Brain pericyte (primary cell): ENCODE measurements at regions not wholly inside any gene's neighbourhood (a gene's known extent, or its start where the extent isn't known, plus 50 kb on each side); places are given as distances from the start of the nearest gene placed in this dataset.
"Not testable (repeated sequence)": the region's sequence is repeated elsewhere in the genome, so short reads cannot be mapped to it uniquely, and the experiment has no call there.

Experiments
- DNase-seq: peaks from one replicate; pipeline ENCODE4 v3.0.0-alpha.2; 2012; ENCODE audit warnings: low read depth, low spot score

DNA sequence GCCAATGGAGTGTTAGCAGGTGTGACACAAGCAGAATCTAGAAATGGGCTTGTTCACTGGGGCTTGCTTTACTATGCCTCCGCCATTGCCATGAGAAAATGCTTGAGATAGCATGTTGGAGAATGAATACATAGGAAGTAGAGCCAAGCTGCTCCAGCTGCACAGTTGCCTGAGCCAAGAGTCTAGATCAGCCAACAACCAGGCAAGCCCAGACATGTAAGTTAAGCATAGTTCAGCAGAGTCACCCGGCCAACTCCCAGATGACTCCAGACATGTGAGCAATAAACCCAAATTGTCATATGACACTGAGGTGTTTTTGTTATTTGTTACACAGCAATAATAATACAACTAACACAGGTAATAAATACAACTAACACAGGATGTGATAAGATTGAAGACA, 167.9 kb downstream of the HAO1 start:
- DNase-seq, result no peak

DNA sequence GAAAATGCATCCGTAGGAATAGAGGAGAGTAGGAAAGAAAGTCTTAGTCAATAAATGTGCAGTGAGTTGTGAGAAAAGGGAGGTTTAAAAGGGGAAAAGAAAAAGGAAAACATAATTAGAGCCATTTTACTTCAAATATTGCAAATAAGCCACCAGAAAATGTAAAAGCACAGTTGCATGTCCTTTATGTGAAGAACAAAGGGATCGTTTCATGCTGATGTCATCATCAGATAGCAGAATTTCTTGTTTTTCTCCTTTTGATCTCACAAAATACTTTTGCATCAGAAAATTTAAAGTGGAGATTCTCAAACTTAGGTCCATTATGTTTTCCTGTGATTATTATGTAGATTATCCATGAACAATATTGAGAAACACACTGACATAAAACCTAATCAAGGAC, 166.7 kb downstream of the HAO1 start:
- no peak for DNase-seq

DNA sequence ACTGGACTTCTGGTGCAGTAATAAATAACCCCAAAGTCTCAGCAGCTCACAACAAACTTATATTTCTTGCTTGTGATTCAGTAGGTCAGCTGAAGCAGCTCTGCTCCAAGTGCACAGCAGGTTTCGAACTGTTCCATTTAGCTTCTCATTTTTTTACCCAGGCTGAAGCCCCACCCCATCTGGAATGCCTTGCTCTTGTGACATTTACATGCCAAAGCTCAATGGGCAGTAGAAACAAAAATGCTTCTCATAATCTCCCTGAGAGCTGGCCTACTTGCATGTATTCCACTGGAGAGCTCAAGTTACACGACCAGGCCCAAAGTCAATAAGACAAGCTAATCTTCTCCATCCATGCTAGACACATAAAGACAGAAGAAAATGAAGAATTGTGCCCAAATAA, 165.2 kb downstream of the HAO1 start:
- DNase-seq, result peak; percentile 3

DNA sequence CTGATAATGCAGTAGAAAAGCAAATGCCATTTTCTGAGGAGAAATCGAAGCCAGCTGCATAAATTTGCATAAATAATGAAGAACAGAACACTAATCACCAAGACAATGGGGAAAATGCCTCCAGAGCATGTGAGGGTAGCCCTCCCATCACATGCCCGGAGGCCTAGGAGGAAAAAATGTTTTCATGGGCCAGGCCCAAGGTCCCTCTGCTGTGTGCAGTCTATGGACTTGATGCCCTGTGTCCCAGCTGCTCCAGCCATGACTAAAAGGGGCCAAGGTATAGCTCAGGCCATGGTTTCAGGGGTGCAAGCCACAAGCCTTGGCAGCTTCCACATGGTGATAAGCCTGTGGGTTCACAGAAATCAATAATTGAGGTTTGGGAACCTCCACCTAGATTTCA, 164.1 kb downstream of the HAO1 start:
- DNase-seq, result no peak

DNA sequence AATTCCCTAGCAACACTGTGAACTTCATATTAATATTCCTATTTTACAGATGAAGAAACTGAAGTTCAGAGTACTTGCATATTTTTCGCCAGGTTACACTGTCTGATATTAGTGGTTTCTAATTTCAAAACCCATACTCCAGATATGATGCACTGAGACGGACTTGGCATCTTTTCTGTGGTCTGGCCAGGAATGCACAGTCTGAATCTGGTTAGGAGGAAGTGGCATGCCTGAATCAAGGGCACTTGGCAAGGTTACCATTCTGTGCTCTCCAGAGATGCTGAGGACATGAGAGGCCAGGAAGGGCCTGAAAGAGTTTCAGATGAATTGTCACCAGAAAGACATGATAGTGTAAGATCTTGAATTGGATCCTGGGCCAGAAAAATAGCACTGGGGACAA, 150.1 kb downstream of the HAO1 start:
- no peak for DNase-seq

DNA sequence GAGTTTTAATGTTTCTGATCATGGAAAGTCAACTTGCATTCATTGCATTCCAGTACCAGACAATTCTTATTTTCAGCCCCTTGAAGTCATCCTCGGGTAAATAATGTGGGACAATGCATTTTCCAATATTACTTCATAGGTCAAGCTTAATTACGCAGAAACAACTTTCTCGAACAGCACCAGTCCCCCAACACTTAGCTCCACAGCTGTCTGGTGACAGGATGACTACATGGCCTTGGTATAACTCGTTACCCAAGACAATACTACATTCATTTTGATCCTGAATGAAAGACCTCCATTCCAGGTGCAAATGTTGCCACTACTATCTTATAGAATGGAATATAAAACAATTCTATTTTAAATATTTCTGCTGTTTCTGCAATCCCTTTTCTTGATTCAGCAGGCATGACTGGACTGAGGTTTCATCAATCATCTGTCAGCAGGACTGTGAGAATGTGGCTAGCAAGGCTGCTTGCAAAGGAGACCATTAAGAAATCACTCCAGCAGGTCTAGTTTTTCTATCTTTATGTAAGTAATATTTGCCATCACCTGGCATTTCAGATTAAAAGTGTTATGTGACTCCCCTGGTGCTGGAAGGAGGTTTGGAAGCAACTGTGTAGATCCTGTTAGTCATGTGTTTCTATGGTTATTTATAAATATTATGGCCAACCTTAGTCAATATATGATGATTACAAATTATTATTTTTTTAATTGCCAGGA, 147.9 kb downstream of the HAO1 start:
- DNase-seq, result no peak

DNA sequence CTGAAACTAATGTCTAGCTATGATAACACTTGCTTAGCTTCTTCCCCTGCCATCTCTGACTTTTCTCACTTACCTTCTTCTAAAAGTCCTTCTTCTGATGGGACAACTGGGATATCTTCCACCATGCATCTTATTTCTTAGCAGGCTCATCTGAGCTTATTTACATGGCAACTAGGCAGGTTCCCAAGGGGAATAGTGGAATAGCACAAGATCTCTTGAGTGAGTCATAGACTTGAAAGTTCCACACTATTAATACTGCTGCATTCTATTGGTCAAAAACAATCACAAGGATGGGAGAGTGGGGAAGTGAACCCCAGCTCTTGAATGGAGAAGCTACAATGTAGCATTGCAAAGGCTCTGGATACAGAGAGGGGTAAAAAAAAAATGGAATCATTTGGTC, 142.1 kb downstream of the HAO1 start:
- no peak for DNase-seq

DNA sequence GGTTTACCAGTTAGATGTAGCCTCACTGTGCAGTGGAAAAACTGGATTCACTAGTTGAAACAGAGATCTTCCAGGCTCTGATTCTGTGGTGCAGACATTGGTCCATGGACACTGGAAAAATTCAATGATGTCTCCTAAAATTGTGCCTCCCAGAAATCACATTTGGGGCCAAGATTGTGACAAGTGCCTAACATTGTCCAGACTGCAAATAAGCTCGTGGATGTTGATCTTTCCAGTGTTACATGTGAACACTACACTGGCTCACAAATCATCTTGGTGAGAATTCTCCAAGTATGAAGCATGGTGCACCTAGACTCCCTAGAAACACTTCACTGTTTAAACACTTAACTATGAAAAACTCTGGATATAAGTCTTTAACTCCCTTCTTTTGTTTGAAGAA, 140.4 kb downstream of the HAO1 start:
- DNase-seq, result no peak

DNA sequence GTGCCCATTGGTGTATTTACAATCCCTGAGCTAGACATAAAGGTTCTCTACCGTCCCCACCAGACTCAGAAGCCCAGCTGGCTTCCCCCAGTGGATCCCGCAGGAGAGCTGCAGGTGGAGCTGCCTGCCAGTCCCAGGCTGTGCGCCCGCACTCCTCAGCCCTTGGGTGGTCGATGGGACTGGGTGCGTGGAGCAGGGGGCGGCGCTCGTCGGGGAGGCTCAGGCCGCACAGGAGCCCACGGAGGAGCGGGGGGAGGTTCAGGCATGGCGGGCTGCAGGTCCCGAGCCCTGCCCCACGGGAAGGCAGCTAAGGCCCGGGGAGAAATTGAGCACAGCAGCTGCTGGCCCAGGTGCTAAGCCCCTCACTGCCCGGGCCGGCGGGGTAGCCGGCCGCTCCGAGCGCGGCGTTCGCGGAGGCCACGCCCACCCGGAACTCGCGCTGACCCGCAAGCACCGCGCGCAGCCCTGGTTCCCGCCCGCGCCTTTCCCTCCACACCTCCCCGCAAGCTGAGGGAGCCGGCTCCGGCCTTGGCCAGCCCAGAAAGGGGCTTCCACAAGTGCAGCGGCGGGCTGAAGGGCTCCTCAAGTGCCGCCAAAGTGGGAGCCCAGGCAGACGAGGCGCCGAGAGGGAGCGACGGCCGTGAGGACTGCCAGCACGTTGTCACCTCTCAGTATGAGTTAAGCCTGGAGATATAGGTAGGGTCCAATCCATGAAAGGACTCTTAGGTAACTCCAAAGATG, 136.7 kb downstream of the HAO1 start:
- DNase-seq, result not testable (repeated sequence)

DNA sequence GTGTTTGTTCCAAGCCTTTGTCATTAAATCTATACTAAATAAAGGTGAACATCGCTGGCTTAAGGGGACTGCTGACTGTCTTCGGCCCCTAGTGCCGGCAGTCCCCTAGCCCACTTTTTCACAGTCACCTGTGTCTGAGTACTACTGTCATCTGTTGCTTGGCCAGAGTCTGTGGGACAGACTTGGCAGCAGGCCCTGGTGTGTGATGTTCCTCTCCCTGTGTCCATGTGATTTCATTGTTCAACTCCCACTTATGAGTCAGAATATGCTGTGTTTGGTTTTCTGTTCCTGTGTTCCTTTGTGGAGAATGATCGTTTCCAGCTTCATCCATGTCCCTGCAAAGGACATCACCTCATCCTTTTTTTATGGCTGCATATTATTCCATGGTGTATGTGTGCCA, 133.4 kb downstream of the HAO1 start:
- no peak for DNase-seq

DNA sequence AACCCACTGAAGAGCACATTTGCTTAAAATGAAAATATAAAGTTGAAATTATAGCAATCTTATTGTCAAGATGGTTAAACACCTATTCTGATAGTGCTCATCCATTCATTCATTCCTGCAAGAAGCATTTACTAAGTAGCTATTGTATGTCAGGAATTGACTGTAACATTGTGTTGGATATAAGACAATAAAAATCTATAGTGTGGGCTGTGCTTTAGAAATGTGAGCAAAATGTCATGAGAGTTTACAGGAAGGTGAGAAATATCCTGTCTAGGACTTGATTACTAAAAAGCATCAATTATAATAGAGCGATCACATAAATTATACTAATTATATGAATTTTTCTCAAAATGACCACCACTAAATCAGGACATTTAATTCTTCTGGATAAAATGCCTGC, 123.0 kb downstream of the HAO1 start:
- no peak for DNase-seq

DNA sequence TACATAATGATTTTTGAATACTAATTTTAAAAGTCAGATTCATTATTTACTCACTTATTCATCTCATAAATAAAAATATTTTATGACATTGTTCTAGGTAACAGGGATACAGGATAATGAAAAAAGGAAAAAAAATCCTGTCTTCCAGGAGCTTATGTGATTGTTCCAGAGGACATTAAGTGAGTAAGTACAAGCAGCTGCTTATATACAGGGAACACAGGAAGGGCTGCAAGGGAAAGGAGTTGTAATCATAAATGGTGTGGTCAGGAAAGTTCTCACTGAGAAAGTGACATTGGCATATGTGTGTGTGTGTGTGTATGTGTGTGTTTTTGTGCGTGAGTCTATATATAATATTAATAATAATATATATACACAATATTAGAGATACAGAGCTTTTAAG, 121.8 kb downstream of the HAO1 start:
- no peak for DNase-seq

DNA sequence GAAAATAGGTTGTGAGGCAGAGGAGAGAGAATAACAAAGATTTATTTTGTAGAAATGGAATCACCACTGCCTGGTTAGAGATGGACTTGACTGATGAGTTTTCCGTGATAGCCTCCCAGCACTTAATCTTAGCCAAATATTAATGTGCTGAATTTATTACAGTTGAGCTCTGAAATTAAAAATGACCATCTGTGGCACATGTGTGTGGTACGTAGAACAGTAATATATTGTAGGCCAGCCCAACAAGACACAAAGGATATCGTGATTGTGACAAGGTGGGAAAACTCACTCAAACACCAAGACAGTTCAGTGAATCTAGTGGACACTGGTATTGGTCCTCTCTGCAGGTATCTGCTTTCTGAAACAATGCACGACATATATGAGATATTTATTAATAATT, 119.4 kb downstream of the HAO1 start:
- DNase-seq, result no peak

DNA sequence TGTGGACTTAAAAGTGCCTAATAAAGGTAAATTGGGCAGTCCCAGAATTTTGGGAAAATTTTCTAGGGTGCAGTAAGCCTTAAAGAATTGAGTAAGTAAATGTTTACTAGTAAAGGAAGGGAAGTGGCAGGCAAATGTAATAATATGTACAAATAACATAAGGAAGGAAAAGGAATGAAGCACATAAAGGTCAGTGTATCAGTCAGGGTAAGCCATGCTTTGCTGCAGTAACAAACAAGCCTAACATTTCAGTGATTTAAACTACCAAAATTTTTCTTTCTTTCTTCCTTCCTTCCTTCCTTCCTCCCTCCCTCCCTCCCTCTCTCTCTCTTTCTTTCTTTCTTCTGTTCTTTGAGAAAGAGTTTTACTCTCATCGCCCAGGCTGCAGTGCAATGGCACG, 117.5 kb downstream of the HAO1 start:
- no peak for DNase-seq

DNA sequence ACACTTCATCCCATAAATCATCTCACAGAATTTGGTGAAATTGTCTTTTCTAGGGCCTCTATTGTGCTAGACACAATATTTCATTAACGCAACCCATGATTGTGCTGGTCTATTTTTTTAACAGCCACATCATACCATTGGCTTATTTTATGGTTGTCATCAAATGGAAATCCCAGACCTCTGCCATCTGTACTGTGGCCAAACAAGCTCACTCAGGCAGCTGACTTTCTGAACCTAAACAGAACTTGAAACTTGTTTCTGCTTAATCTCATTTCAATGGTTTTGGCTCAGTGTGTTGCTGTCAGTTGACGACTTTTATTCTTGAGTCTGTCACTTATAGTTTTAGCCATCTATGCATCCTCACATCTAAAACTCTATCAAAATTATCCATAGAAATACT, 111.8 kb downstream of the HAO1 start:
- no peak for DNase-seq

DNA sequence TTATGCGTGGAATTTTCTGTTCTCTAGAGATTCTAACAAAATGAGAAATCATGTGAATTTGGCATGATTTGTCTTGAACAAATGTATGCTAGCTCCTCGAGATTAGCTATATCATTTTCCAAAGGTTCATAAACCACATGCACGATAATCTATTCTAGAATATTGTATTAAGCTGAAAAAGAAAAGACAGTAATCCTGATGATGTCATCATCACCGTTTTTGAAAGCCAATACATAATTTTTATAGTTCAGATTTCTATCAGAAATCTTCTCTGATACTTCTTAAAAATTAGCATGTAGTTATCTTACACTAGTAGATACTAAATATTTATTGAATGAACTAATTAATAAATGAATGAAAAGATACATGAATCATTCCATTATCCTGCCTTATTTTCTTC, 111.2 kb downstream of the HAO1 start:
- DNase-seq, result no peak

DNA sequence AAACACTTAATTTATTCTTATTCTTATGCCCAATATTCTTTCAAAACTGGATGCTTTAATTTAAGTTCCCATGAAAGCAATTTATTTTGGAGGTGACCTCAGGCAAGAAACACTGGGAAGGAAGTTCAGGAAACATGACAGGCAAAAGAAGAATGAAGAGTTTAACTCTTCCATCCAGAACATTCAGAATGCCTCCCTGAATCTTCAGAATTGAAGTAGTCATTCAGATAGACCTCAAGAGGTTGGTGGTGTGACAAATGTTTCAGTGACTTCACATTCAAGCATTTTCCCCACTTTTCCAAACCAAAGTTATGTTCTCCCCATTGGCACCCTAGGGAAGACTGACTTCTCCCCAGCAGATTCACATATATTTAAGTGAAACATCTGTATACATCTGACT, 110.5 kb downstream of the HAO1 start:
- DNase-seq, result no peak
